AG04450 (cell line): ENCODE measurements at regions not wholly inside any gene's neighbourhood (a gene's known extent, or its start where the extent isn't known, plus 50 kb on each side); places are given as distances from the start of the nearest gene placed in this dataset.

Source experiments
- CTCF ChIA-PET: fragments of 300-600, 350-600 bp; formaldehyde crosslinking; extraction: SDS; loops from one replicate; lab custom pipeline; 2022; ENCODE audit warnings: antibody characterized with exemption, inconsistent platforms; lab: Charles Lee
- POLR2A ChIA-PET: fragments of 350-600 bp; formaldehyde crosslinking; extraction: SDS; loops from one replicate; lab custom pipeline; 2021; ENCODE audit warnings: antibody characterized with exemption, inconsistent platforms; lab: Yijun Ruan, JAX
- DNase-seq: peaks from one replicate; pipeline ENCODE4 v3.0.0-alpha.2; 2011; ENCODE audit warnings: low read depth, low spot score
- H3K27ac ChIP-seq: one replicate; pipeline ENCODE4 v1.5.1; 2012; ENCODE audit warnings: low read depth, low read length, control low read depth
- H3K27me3 ChIP-seq: one replicate; pipeline ENCODE4 v1.6.0; 2012; ENCODE audit warnings: low read length; ENCODE audit not compliant: control insufficient read depth, insufficient read depth
- H3K4me3 ChIP-seq: 2 replicates; pipeline ENCODE4 v1.5.1; 2011; ENCODE audit warnings: mild to moderate bottlenecking, low read depth, low read length, control low read depth
- H3K9me3 ChIP-seq: 2 replicates; pipeline ENCODE4 v1.5.1; 2012; ENCODE audit warnings: low read length; ENCODE audit not compliant: control insufficient read depth, insufficient read depth
- TF ChIP-seq, protein P1 (sequence below): IDR thresholded peaks from 2 replicates; pipeline ENCODE4 v1.5.1; 2011; ENCODE audit warnings: low read depth, low read length, control low read depth, inconsistent platforms

GRCh38 chr13:34506796-34507195, 435.3 kb upstream of the NBEA start:
- no peaks in the 10 kb centered on the region for H3K9me3 ChIP-seq
- ChIA-PET POLR2A (no interaction called here), CTCF (no interaction called here)
- no peaks in the 10 kb centered on the region for H3K27me3 ChIP-seq
- no peak overlapping the region for H3K4me3 ChIP-seq
- TF ChIP-seq, protein P1, sequence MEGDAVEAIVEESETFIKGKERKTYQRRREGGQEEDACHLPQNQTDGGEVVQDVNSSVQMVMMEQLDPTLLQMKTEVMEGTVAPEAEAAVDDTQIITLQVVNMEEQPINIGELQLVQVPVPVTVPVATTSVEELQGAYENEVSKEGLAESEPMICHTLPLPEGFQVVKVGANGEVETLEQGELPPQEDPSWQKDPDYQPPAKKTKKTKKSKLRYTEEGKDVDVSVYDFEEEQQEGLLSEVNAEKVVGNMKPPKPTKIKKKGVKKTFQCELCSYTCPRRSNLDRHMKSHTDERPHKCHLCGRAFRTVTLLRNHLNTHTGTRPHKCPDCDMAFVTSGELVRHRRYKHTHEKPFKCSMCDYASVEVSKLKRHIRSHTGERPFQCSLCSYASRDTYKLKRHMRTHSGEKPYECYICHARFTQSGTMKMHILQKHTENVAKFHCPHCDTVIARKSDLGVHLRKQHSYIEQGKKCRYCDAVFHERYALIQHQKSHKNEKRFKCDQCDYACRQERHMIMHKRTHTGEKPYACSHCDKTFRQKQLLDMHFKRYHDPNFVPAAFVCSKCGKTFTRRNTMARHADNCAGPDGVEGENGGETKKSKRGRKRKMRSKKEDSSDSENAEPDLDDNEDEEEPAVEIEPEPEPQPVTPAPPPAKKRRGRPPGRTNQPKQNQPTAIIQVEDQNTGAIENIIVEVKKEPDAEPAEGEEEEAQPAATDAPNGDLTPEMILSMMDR = no peak
- H3K27ac ChIP-seq = no peak overlapping the region
- no peak for DNase-seq

DNA sequence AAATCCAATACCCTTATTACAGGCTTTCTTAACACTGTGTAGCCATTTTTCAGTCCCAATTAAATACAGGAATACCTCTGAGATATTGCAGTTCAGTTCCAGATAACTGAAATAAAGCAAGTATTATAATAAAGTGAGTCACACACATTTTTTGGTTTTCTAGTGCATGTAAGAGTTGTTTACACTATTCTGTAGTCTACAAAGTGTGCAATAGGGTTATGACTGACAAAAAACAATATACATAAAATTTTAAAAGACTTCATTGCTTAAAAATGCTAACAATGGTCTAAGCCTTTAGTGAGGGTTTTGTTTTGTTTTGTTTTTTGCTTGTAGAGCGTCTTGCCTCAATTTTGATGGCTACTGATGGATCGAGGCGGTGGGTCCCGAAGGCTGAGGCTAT, 434.4 kb upstream of the NBEA start:
- no peak overlapping the region for H3K4me3 ChIP-seq
- ChIA-PET CTCF (no interaction called here), POLR2A (no interaction called here)
- no peaks in the 10 kb centered on the region for H3K9me3 ChIP-seq
- H3K27me3 ChIP-seq = no peaks in the 10 kb centered on the region
- DNase-seq = no peak
- TF ChIP-seq, protein P1 = no peak
- no peak overlapping the region for H3K27ac ChIP-seq

- no peak overlapping the region for H3K4me3 ChIP-seq
- TF ChIP-seq, protein P1 = no peak
- H3K27ac ChIP-seq = no peak overlapping the region
- ChIA-PET CTCF (no interaction called here), POLR2A (no interaction called here)
- H3K27me3 ChIP-seq = no peaks in the 10 kb centered on the region
- no peak for DNase-seq
- no peaks in the 10 kb centered on the region for H3K9me3 ChIP-seq
These were observed 429.3 kb upstream of the NBEA start for GRCh38 chr13:34512817-34513216.

DNA sequence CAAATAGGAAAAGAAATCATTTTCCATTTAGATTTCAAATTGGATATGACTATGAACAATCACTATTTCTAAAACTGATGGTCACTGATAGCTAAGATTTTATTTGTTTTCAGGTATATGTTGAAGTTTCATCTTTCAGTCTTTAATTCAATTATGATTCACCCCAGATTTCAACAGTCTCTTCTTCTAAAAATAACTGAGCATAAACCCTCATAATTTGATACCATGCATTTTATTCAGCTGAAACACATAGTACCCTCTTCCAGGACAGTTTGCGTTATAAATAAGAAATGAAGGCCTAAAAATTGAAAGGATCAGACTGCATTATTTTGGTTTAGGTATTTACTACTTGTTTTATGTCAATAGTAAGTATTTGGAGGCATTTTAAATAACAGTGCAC, 428.5 kb upstream of the NBEA start:
- H3K27me3 ChIP-seq = no peaks in the 10 kb centered on the region
- H3K4me3 ChIP-seq = no peak overlapping the region
- ChIA-PET POLR2A (no interaction called here), CTCF (no interaction called here)
- no peak for DNase-seq
- no peaks in the 10 kb centered on the region for H3K9me3 ChIP-seq
- TF ChIP-seq, protein P1 = no peak
- H3K27ac ChIP-seq = no peak overlapping the region

DNA sequence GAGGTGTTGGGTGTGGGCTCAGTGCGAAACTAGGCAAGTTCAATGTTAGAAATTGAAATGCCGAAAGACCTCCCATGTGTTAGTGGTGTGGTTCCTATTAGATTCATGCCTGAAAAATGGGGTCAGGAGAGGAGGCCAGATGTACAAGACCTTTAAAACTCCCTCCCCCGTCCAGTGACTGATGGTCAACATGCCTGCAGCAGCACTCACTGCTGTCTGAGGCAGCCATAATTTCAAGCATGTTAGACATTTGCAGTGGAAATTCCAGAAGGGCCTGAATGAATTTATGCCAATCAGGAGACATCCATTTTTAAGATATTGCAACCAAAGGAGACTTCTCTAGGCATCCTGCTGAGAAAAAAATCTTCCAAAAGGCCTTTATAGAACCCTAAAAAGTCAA, 426.9 kb upstream of the NBEA start:
- DNase-seq = no peak
- ChIA-PET CTCF (no interaction called here), POLR2A (no interaction called here)
- no peak overlapping the region for H3K27ac ChIP-seq
- no peak overlapping the region for H3K4me3 ChIP-seq
- TF ChIP-seq, protein P1 = no peak
- H3K27me3 ChIP-seq = no peaks in the 10 kb centered on the region
- H3K9me3 ChIP-seq = no peaks in the 10 kb centered on the region
